GM21717 (cell line): ENCODE measurements at regions not wholly inside any gene's neighbourhood (a gene's known extent, or its start where the extent isn't known, plus 50 kb on each side); places are given as distances from the start of the nearest gene placed in this dataset.

ENCODE experiments used
- ATAC-seq: cut with Tn5 transposase; IDR thresholded peaks from one replicate; pipeline ENCODE4 v1.9.1; 2021; ENCODE audit warnings: mild to moderate bottlenecking, moderate library complexity; ENCODE audit not compliant: unreplicated experiment

DNA sequence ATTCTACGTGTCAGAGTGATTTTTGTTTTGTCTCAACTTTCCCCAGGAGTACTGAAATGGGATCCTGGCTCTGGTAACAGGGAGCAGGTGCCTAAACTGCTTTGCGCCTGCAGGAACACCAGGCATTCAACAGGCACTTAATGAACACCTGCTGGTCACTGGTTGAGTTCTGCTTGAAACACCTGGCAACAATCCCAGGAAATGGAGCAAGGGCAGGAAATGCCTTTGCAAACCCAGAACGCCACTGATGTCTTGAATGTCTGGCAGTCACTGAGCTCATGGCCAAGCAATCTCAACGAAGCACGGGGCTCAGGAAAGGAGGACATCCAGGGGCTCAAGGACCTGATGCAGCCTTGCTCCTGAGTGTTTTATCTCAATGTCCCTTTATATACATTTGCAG is 360.0 kb upstream of the RAB6C start:
- no peak for ATAC-seq

- ATAC-seq = no peak
These were observed 359.1 kb upstream of the RAB6C start for GRCh38 chr2:129620411-129620810.

GRCh38 chr2:129623783-129624182 is 355.7 kb upstream of the RAB6C start:
- ATAC-seq = no peak

- ATAC-seq = no peak
These were observed 352.0 kb upstream of the RAB6C start for GRCh38 chr2:129627437-129627836.

- ATAC-seq = no peak
These were observed 342.8 kb upstream of the RAB6C start for GRCh38 chr2:129636692-129637091.

GRCh38 chr2:129641371-129641770 is 338.1 kb upstream of the RAB6C start:
- ATAC-seq = no peak

DNA sequence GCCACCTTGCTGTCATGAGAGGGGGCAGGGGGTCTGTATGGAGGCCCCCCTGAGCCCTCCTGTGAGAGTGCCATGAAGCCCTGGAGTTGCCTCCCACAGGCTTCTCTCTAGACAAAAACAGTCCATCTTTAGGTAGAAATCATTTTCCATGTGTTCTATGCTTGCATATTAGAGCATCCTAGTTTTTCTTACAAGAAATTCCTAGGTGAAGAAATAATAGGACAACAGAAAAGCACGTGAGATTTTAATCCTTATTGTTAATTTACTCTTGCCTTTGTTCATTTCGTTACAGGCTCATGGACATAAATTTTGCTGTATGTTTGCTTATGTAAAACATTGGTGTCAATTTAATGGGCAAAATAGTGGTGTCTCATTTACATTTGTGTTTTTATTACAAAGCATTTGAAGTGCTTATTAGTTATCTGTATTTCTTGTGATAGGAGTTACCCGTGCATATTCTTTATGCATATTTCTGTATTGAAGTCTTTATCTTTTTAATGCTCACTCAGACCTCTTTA is 336.9 kb upstream of the RAB6C start:
- ATAC-seq = no peak

DNA sequence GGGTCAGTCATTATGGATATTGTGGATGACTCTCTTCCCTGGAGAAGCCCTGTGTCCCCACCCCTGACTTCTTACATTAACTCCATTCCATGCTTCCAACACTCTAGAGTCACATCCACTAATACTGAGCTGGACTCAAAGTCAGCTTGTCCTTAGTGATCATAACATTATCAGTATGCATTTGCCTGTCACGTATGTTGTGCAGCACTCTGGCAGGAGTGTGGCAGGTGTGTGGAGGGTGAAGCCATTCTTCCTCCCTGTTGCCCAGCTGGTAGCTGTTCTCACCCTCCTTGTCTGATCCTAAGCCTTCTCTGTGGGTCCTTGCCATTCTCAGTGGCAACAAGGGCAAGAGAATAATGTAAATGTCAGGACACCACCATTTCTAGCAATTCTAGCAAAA is 334.1 kb upstream of the RAB6C start:
- no peak for ATAC-seq

GRCh38 chr2:129646107-129646506 is 333.4 kb upstream of the RAB6C start:
- no peak for ATAC-seq

- ATAC-seq = no peak
These were observed 326.2 kb upstream of the RAB6C start for GRCh38 chr2:129653246-129653645.

DNA sequence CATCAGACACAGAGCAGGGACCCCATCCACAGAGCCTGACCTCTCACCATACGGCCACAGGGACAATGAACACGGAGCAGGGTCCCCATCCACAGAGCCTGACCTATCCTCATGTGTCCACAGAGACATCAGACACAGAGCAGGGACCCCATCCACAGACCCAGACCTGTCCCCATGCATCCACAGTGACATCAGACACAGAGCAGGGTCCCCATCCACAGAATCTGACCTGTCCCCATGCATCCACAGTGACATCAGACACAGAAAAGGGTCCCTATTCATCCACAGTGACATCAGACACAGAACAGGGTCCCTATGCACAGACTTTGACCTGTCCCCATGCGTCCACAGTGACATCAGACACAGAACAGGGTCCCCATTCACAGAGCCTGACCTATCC is 325.1 kb upstream of the RAB6C start:
- no peak for ATAC-seq

GRCh38 chr2:129656081-129656598 is 323.3 kb upstream of the RAB6C start:
- ATAC-seq = no peak

GRCh38 chr2:129658430-129658829 is 321.0 kb upstream of the RAB6C start:
- no peak for ATAC-seq

DNA sequence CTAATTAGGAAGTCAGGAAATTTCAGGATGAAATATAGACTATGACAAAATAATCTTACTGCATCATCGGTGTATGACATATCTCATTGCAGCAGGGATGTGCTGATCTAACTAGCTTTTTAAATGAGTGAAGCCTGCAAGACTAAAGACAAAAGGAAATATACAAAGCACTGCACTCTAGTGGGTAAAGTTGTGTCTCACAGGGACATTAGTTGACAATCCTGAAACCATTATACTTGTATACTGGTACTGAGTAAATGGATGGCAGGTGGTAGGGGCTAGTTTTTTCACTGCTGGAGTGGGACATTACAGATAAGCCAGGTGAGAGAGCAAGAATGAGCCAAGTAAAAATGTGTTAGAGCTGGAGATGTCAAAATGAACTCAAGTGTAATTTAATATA is 317.5 kb upstream of the RAB6C start:
- no peak for ATAC-seq

GRCh38 chr2:129667577-129667976 is 311.9 kb upstream of the RAB6C start:
- ATAC-seq = no peak

DNA sequence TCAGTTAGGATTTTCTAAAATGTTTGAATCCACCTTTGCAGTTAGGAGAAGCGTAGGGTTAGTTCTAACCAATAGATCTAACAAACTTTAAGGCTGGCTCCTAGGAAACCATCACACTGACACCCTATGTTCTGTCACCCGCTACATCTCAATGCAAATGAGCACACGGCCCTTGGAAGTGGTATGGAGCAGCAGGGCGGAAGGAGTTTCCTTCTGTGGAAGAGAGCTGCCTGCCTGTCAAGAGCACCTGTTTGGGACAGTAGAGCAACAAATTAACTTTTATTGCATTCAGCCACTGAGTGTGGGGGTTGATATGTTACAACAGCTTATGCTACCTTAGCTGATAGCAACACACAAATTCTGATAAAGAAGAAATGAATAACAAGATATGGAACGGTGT is 306.9 kb upstream of the RAB6C start:
- no peak for ATAC-seq

DNA sequence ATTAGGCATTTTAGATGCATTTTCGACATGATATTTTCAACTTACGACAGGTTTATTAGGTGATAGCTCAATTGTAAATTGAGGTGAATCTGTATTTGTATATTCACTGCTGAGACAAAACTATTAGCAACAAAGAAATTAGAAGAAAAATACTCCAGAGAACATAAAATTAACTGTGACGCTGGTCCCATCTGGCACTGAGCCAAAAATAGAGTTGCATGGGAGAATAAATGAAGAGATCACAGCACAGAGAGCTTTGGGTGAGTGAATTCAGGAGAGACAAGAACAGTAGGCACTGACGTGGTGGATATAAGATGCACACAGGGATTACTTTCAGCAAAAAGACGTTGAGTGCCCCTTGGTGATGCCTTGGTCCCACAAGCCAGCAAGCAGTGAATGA is 306.2 kb upstream of the RAB6C start:
- ATAC-seq = no peak

GRCh38 chr2:129673847-129674711 is 305.4 kb upstream of the RAB6C start:
- ATAC-seq = peak; percentile 85

GRCh38 chr2:129678751-129679150 is 300.7 kb upstream of the RAB6C start:
- no peak for ATAC-seq

DNA sequence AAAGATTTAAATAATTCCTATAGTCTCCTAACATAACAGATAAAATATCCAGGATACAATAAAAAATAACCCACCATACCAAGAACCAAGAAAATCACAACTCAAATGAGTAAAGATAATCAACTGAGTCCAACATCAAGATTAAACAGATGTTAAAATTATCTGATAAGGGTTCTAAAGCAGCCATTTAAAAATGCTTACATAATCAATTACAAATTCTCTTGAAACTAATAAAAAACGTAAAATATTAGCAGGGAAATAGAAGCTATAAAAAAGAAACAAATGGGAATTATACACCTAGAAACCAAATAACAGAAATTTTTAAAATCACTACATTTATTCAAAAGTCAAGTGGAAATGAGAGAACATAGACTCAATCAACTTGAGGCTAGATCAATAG is 297.7 kb upstream of the RAB6C start:
- ATAC-seq = no peak

DNA sequence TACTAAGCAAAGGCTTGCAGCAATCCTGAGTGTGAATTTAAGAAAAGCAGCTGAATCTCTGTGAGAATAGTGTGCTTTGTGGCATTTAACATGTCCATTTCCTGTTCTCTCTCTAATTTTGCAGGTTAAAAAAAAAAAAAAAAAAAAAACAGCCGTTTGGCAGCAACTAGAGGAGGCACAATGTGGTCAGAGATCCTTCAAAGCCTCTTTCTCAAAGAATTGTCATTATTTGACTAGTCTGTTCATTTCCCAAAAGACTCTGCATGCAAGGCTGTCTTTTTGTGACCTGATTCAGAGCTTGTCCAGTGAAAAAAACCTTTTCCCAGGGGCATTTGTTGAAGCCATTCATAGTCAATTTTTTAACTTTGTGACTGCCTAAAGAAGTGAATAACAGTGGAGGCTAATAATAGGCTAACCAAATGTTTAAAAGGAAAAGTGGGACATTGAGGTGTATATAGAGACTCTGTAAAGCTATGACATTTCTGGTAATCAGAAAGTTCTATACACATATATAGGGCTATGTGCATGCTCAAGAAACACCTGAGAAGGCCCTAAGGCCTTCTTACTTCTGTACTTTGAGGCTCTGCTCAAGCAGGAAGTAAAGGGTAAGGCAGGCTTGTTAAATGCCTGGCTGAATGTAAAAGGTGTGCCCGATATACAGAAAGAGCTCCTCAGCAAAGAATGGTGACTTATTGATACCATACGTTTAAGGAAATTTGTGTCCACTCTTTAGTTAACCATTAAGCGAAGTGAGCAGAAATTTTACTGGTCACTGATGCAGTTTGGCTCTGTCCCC is 289.6 kb upstream of the RAB6C start:
- no peak for ATAC-seq

DNA sequence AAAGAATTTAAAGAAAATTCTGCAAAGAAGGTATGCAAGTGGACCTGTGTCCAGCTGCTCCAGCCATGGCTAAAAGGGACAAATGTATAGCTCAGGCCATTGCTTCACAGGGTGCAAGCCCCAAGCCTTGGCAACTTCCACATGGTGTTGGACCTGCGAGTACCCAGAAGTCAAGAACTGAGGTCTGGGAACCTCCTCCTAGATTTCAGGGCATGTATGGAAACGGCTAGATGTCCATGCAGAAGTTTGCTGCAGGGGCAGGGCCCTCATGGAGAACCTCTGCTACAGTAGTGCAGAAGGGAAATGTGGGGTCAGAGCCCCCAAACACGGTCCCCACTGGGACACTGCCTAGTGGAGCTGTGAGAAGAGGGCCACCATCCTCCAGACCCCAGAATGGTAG is 284.0 kb upstream of the RAB6C start:
- ATAC-seq = no peak
